ENCODE measurements at regions not wholly inside any gene's neighbourhood (a gene's known extent, or its start where the extent isn't known, plus 50 kb on each side); places are given as distances from the start of the nearest gene placed in this dataset.

DNA sequence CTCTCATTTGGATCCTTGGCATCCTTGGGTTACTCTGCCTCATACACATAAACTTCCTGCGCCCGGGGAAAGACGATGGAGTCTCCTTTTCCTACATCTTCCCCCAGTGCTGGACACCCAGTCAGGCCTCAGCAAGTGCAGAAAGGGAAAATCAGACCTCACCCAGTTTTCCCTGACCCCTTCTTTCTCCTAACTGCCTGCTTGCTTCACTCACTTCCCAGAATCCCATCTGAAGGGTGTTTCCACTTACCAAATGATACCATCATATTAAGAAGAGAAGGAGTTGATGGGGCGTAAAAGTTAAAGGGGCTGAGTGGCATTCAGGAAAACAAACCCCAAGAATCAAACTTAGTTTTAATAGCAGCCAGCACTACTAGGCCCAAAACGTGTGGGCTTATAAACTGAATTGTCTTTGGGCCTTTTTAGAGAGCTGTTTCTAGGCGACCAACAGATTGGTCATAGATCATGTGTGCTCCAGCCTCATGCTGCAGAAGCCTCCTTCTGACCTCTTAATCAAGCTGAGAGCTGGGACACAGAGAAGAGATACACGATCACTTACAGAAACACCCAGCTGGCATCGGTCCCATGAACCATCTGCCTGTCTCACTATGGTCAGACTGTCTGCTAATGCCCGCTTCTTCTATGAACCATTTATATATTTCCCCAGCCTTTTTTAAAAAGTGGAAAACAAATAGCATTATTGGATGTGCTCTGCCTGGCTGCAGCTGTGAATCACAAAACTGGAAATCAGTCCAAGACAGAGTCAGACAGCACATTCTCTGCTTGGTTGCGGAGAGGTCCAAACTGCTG lies 165.7 kb upstream of the SLC14A2 start:
- no peak for DNase-seq (ENCODE audit: extremely low spot score, insufficient read length, low read depth)
- FAIRE-seq = no peak

DNA sequence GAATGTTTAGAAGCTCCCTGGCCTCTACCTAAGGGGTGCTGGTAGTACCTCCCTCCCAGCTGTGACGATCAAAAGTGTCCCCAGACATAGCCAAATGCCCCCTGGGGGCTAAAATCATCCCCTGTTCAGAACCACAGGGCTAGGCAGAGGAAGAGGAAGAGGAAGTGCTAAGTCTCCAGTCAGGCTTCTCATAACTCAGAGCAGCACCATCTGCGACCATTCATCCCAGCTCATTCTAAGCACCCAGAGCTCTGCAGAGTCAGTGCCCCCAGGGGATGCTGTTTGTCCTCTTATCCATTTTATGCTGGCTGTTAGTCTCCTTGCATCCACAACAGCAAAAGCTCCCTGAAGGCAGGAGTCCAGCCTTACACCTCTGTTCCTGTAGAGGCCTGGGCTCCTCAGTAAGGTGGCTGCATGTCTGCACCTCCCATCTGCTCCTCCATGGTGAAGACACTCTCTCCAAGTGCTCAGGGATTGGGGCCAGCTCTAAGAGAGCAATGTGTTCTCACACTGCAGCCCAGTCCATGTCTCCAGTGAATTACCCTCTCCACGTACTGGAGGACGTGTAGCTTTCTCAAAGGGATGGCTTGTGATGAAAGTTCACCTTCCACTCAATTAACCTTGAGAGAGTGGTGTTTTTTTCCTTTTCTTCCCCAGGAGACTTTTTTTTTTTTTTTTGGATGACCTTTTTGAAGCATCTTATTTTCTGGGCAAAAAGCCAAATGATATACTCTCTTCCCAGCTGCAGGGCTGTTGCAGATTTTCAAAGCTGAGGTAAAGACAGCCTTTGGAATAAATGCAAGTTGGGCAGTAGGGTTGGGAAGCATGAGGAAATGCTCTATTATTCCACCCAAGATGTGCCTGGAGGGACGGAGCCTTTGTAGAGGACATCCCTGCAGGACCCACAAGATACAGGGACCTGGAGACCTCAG lies 158.9 kb upstream of the SLC14A2 start:
- FAIRE-seq (no peak), DNase-seq (ENCODE audit: extremely low spot score, insufficient read length, low read depth) (no peak)

- no peak for FAIRE-seq
- no peak for DNase-seq (ENCODE audit: extremely low spot score, insufficient read length, low read depth)
Observed at GRCh38 chr18:45458033-45458432, 157.2 kb upstream of the SLC14A2 start.

DNA sequence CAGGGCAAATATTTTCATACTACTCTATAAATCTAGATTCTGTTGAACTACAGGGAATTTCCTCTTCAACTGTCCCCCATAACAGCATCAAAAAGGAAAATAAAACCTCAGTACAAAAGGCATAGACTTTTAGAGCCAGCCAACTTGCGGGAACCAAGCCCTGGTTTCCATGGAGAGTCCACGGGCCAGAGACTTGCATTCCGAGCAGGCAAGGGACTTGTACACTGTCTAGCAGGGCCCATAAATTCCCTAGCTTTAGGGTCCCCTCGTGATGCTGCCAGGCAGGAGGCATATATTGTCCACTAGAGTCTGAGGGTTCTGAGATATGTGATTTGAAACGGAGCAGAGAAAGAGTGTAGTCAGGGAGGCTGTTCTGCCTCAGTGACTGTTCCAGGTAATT lies 153.1 kb upstream of the SLC14A2 start:
- DNase-seq (ENCODE audit: extremely low spot score, insufficient read length, low read depth) (no peak), FAIRE-seq (no peak)

DNA sequence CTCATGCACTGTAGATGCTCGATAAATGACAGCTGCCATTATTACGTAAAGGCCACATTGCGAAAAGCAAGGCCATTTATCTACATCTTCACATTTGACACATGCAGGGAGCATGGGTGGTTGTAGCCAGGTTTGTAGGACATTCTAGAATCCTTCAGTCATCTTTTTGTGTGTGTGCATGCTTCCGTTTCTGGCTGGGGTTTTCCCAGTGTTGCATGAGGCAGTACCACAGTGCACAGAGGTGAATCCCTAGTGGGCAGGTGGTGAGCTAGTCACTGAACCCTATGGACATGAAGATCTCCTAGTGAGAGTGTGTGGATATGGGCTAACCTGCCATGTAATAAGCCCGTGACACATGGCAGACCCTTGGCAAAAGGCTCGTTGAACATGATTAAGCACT lies 151.8 kb upstream of the SLC14A2 start:
- no peak for FAIRE-seq
- no peak for DNase-seq (ENCODE audit: extremely low spot score, insufficient read length, low read depth)

- FAIRE-seq (no peak), DNase-seq (ENCODE audit: extremely low spot score, insufficient read length, low read depth) (no peak)
Observed at GRCh38 chr18:45464619-45465018, 150.7 kb upstream of the SLC14A2 start.

DNA sequence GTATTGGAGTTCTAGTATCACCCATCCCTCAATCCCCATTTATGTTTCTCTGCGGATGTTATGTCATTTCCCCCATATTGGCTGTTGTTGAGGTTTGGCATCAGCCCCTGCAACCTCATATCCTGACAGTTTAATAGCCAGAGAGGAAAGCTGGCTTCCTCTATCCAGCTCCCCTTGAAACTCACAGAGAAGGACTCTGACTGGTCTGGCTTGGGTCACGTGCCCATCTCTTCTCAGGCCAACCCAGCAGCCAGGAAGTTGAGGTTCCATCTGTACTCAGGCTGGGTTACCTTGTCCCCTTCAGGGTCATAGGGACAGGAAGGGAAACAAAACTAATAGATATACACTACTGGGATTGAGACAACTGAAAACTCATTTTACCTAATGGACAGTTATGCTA lies 148.0 kb upstream of the SLC14A2 start:
- DNase-seq (ENCODE audit: extremely low spot score, insufficient read length, low read depth) (no peak), FAIRE-seq (no peak)

DNA sequence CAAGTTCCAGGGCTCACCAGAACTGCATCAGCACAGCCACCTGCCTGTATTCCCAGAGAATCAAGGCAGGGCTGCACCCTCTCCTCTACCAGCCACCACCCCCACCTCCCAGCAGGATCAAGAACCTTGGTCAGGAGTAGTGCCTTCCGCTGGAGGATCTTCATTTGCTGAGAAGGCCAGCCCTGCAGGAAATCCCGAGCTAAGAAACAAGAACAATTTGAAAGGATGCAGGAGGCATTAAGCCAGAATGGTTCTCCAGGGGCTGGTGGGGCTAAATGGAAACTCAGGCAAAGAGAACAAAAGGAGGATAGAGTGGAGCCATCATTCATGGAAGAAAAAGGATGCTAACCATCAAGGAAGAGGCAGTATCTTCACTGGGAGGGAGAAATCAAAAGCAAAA lies 147.3 kb upstream of the SLC14A2 start:
- DNase-seq (ENCODE audit: extremely low spot score, insufficient read length, low read depth) = no peak
- no peak for FAIRE-seq

GRCh38 chr18:45478889-45479288 lies 136.4 kb upstream of the SLC14A2 start:
- no peak for DNase-seq (ENCODE audit: extremely low spot score, insufficient read length, low read depth)
- FAIRE-seq = no peak

DNA sequence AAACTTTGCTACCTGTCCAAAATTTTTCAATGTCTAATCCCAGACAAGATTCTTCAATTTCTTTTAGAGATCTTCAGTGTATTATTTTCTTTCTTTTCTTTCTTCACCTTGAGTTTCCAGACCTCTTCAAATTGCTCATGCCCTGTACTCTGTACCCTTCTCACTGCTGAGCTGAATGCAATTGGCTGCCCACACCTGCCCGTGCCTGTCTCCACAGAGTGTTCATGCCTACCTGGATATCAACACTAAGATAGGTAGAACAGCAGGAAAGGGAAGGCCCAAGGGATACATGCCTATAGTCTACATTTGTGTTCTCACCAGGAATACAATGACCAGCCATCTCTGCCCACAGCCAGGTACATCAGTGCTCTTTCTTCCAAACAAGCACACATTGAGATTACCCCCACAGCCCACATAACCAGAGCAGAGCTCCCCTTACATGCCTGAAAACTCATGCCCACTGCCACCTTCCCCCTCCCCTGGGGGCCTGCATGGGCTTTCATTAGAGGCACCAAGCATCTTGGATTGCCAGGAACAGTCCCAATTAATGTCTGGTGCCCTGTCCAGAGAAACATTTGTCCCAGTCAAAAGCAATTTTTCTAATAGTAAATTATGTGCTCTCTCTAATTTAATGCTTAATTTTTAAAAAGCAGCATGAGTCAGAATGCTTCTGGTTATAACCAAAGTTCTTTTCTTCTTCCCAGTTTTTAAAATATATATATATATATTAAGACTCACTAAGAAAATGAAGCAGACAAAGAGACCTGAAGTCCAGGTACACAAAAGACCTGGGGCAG lies 134.9 kb upstream of the SLC14A2 start:
- no peak for FAIRE-seq

GRCh38 chr18:45481821-45482220 lies 133.5 kb upstream of the SLC14A2 start:
- DNase-seq (ENCODE audit: extremely low spot score, insufficient read length, low read depth) (no peak), FAIRE-seq (no peak)

More for the DNA sequence above, 134.9 kb upstream of the SLC14A2 start:
- DNase-seq (ENCODE audit: extremely low spot score, insufficient read length, low read depth) = no peak

DNA sequence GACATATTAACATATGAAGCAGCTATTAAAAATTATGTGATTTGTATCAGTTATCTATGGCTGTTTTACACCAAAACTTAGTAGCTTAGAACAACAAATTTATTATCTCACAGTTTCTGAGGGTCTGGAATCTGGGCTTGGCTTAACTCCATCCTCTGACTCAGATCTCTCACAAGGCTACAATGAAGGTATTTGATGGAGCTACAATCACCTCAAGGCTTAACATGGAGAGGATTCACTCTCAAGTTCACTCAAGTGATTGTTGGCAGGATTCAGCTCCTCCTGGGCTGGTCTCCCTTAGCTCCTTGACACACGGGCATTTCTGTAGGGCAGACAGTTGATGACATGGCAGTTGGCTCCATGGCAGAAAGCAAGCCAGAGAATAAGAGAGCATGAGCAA lies 133.0 kb upstream of the SLC14A2 start:
- no peak for FAIRE-seq
- DNase-seq (ENCODE audit: extremely low spot score, insufficient read length, low read depth) = no peak

GRCh38 chr18:45487581-45487980 lies 127.7 kb upstream of the SLC14A2 start:
- no peak for FAIRE-seq

GRCh38 chr18:45488645-45489044 lies 126.6 kb upstream of the SLC14A2 start:
- DNase-seq (ENCODE audit: extremely low spot score, insufficient read length, low read depth) (no peak), FAIRE-seq (no peak)

More at GRCh38 chr18:45487581-45487980, 127.7 kb upstream of the SLC14A2 start:
- DNase-seq (ENCODE audit: extremely low spot score, insufficient read length, low read depth) = no peak

- no peak for FAIRE-seq
- DNase-seq (ENCODE audit: extremely low spot score, insufficient read length, low read depth) = no peak
Observed at GRCh38 chr18:45493830-45494229, 121.4 kb upstream of the SLC14A2 start.

GRCh38 chr18:45494811-45495210 lies 120.5 kb upstream of the SLC14A2 start:
- DNase-seq (ENCODE audit: extremely low spot score, insufficient read length, low read depth) (no peak), FAIRE-seq (no peak)

- no peak for FAIRE-seq
- DNase-seq (ENCODE audit: extremely low spot score, insufficient read length, low read depth) = no peak
Observed at GRCh38 chr18:45496741-45497140, 118.5 kb upstream of the SLC14A2 start.

DNA sequence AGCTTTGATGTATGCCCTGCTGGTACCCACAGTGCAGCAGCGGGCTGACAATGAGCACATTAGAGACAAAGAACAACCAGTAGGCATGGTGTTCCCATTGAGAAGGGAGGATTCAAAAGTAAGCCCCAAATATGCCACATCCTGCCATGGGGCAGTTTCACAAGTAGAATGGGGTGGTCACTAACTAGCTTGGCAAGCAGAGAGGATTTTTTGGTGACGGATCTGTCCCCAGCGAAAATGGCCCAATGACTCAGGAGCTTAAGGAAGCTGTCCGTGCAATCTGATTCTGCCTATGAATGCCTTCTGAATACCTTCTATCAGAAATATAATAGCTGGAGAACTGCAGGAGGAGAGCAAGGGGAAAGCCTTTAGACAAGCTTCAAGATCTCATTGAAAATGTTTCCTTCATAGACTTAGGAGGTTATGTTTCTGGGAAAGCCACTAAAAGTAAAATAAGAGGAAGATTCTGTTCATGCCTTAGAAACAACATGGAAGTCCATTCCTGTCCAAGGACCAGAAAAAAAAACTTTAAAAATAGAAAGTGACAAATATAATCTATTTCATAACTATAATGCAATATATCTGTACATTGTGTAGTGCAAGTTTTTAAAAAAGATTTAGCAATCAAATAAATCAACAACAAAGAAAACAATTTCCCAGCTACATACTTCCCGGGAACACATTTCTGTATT lies 117.5 kb upstream of the SLC14A2 start:
- no peak for DNase-seq (ENCODE audit: extremely low spot score, insufficient read length, low read depth)
- FAIRE-seq = no peak

DNA sequence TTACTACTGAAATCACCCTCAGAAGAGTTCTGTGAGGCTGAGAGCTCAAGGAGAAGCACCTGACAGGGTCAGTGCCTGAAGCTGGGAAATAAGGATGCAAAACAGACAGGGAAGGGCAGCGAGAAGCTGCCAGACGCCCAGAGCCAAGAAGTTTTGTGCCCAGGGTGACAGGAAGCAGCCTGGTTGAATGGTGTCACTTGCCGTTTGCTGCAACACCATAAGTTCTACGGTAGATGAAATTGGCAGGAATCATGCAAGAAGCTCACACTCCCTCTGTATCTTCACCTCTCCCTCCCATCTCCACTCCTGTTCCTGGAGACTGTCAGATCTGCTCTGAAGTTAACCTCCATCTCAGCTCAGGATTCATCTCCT lies 117.0 kb upstream of the SLC14A2 start:
- no peak for FAIRE-seq

GRCh38 chr18:45503990-45504389 lies 111.3 kb upstream of the SLC14A2 start:
- no peak for FAIRE-seq
- no peak for DNase-seq (ENCODE audit: extremely low spot score, insufficient read length, low read depth)

More for the DNA sequence above, 117.0 kb upstream of the SLC14A2 start:
- no peak for DNase-seq (ENCODE audit: extremely low spot score, insufficient read length, low read depth)
